Fibroblast of the aortic adventitia (primary cell): ENCODE measurements at regions not wholly inside any gene's neighbourhood (a gene's known extent, or its start where the extent isn't known, plus 50 kb on each side); places are given as distances from the start of the nearest gene placed in this dataset.

ENCODE experiments used
- DNase-seq: peaks from one replicate; pipeline ENCODE4 v3.0.0-alpha.2; 2010; ENCODE audit warnings: low read depth
- H3K4me3 ChIP-seq: 2 replicates; pipeline ENCODE4 v1.5.1; 2011; ENCODE audit warnings: low read depth, mild to moderate bottlenecking, control low read depth, low read length, moderate library complexity
- CTCF ChIP-seq: IDR thresholded peaks from 2 replicates; pipeline ENCODE4 v1.5.1; 2011; ENCODE audit warnings: mild to moderate bottlenecking, low read length, control low read depth, inconsistent platforms; ENCODE audit not compliant: insufficient read depth

- DNase-seq: peak; percentile 5
- no peak for TF ChIP-seq CTCF
- H3K4me3 ChIP-seq: no peak overlapping the region
Observed at GRCh38 chr2:145067549-145068030, 547.7 kb upstream of the ZEB2 start.

GRCh38 chr2:145066856-145067548 lies 547.1 kb upstream of the ZEB2 start:
- no peak for TF ChIP-seq CTCF
- no peak for DNase-seq
- H3K4me3 ChIP-seq: no peak overlapping the region

GRCh38 chr2:145066151-145066661 lies 546.3 kb upstream of the ZEB2 start:
- DNase-seq: peak; percentile 63
- H3K4me3 ChIP-seq: no peak overlapping the region
- TF ChIP-seq CTCF: no peak

- no peak overlapping the region for H3K4me3 ChIP-seq
- peak; percentile 43 for DNase-seq
- TF ChIP-seq CTCF: no peak
Observed at GRCh38 chr2:145065342-145065741, 545.4 kb upstream of the ZEB2 start.

GRCh38 chr2:145064511-145064910 lies 544.6 kb upstream of the ZEB2 start:
- peak; percentile 56 for DNase-seq
- TF ChIP-seq CTCF: no peak
- H3K4me3 ChIP-seq: no peak overlapping the region

GRCh38 chr2:145060876-145061275 lies 541.0 kb upstream of the ZEB2 start:
- DNase-seq: peak; percentile 51
- no peak overlapping the region for H3K4me3 ChIP-seq
- TF ChIP-seq CTCF: no peak

GRCh38 chr2:145059914-145060313 lies 540.0 kb upstream of the ZEB2 start:
- no peak overlapping the region for H3K4me3 ChIP-seq
- TF ChIP-seq CTCF: no peak
- no peak for DNase-seq
